NB4 (cell line): ENCODE measurements at regions not wholly inside any gene's neighbourhood (a gene's known extent, or its start where the extent isn't known, plus 50 kb on each side); places are given as distances from the start of the nearest gene placed in this dataset.

Experiments
- MAX ChIP-seq: IDR thresholded peaks from 2 replicates; pipeline ENCODE4 v1.6.1; 2011; ENCODE audit warnings: low read depth, low read length
- POLR2A ChIP-seq: IDR thresholded peaks from 2 replicates; pipeline ENCODE4 v1.6.1; 2011; ENCODE audit warnings: mild to moderate bottlenecking; ENCODE audit not compliant: insufficient read length; ENCODE audit errors: extremely low read depth
- TF ChIP-seq, protein P1 (sequence below): IDR thresholded peaks from one replicate; pipeline ENCODE4 v1.5.1; 2012; ENCODE audit warnings: low read depth, low read length

DNA sequence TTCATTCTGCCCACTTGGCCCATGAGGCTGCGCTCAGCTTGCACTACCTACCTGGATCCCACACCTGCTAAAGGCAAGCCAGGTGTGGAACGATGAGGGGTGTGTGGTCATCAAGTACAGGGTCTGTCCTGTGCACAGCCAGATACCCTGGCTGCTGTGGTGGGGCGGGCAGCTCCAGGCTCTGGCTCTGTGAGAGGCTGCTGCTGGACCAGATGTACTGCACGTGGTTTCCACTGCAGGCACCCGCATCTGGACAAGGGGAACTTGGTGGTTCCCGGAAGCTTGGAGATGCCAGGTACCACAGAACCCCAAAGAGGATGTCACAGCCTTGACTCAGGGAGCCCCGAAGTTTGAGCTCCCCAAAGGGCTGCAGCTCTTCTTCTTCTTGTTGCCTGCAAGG is 68.1 kb upstream of the ZNF804A start:
- TF ChIP-seq, protein P1, sequence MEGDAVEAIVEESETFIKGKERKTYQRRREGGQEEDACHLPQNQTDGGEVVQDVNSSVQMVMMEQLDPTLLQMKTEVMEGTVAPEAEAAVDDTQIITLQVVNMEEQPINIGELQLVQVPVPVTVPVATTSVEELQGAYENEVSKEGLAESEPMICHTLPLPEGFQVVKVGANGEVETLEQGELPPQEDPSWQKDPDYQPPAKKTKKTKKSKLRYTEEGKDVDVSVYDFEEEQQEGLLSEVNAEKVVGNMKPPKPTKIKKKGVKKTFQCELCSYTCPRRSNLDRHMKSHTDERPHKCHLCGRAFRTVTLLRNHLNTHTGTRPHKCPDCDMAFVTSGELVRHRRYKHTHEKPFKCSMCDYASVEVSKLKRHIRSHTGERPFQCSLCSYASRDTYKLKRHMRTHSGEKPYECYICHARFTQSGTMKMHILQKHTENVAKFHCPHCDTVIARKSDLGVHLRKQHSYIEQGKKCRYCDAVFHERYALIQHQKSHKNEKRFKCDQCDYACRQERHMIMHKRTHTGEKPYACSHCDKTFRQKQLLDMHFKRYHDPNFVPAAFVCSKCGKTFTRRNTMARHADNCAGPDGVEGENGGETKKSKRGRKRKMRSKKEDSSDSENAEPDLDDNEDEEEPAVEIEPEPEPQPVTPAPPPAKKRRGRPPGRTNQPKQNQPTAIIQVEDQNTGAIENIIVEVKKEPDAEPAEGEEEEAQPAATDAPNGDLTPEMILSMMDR, result no peak
- TF ChIP-seq POLR2A, result no peak
- no peak for TF ChIP-seq MAX
